Liver (tissue), 8 donors: ENCODE measurements at regions not wholly inside any gene's neighbourhood (a gene's known extent, or its start where the extent isn't known, plus 50 kb on each side); places are given as distances from the start of the nearest gene placed in this dataset.

ENCODE experiments used
- DNase-seq: peaks from one replicate; pipeline ENCODE4 v3.0.0-alpha.2; 2017; ENCODE audit warnings: low spot score
- H3K27ac ChIP-seq, 2 donors: one replicate each; pipeline ENCODE4 v1.7.0; 2013; ENCODE audit warnings: inconsistent platforms in 2 of 2, low read length in 2 of 2, control low read depth in 1 of 2, low read depth in 1 of 2, mild to moderate bottlenecking in 1 of 2
- H3K27me3 ChIP-seq, 4 donors: one replicate each; pipeline versions ENCODE4 v1.6.1 to v1.7.0; 2013; ENCODE audit warnings: low read length in 3 of 4, inconsistent platforms in 1 of 4, mild to moderate bottlenecking in 1 of 4, moderate library complexity in 1 of 4; ENCODE audit not compliant: control insufficient read depth in 4 of 4, insufficient read depth in 4 of 4
- H3K36me3 ChIP-seq, 4 donors: one replicate each; pipeline versions ENCODE4 v1.6.1 to v1.7.0; 2013; ENCODE audit warnings: low read length in 3 of 4, mild to moderate bottlenecking in 3 of 4, low read depth in 1 of 4, moderate library complexity in 1 of 4; ENCODE audit not compliant: control insufficient read depth in 4 of 4, insufficient read depth in 3 of 4
- H3K4me1 ChIP-seq, 4 donors: one replicate each; pipeline versions ENCODE4 v1.6.1 to v1.7.0; 2013; ENCODE audit warnings: low read length in 3 of 4, mild to moderate bottlenecking in 3 of 4, moderate library complexity in 1 of 4; ENCODE audit not compliant: control insufficient read depth in 4 of 4, insufficient read depth in 4 of 4
- H3K4me3 ChIP-seq, 3 donors: one replicate each; pipeline versions ENCODE4 v1.6.1 to v1.7.0; 2013; ENCODE audit warnings: low read length in 3 of 3, control low read depth in 1 of 3, low read depth in 1 of 3, mild to moderate bottlenecking in 1 of 3
- H3K9ac ChIP-seq, 2 donors: one replicate each; pipeline ENCODE4 v1.7.0; 2013; ENCODE audit warnings: low read length in 2 of 2, mild to moderate bottlenecking in 2 of 2, moderate library complexity in 2 of 2, control low read depth in 1 of 2, low read depth in 1 of 2
- H3K9me3 ChIP-seq, 4 donors: one replicate each; pipeline versions ENCODE4 v1.6.1 to v1.7.0; 2013; ENCODE audit warnings: low read length in 3 of 4; ENCODE audit not compliant: control insufficient read depth in 4 of 4
- EGR1 ChIP-seq, 2 donors: IDR thresholded peaks; 2 replicates each; pipeline ENCODE4 v1.6.1; 2016 to 2018; ENCODE audit warnings: antibody characterized with exemption in 2 of 2, low read depth in 2 of 2
- FOXA1 ChIP-seq: IDR thresholded peaks from 2 replicates; pipeline ENCODE4 v1.6.1; 2016; ENCODE audit warnings: antibody characterized with exemption
- FOXA2 ChIP-seq: IDR thresholded peaks from 2 replicates; pipeline ENCODE4 v1.6.1; 2016; ENCODE audit warnings: antibody characterized with exemption
- GABPA ChIP-seq, 2 donors: IDR thresholded peaks in 1 of 2; conservative IDR thresholded peaks in 1 of 2; 2 replicates each; pipeline ENCODE4 v1.6.1; 2016; ENCODE audit warnings: antibody characterized with exemption in 2 of 2, mild to moderate bottlenecking in 1 of 2, moderate library complexity in 1 of 2
- HNF4A ChIP-seq, 2 donors: conservative IDR thresholded peaks; 2 replicates each; pipeline ENCODE4 v1.6.1; 2016; ENCODE audit warnings: antibody characterized with exemption in 2 of 2, mild to moderate bottlenecking in 2 of 2
- HNF4G ChIP-seq: IDR thresholded peaks from 2 replicates; pipeline ENCODE4 v1.6.1; 2016; ENCODE audit warnings: antibody characterized with exemption
- JUND ChIP-seq, 2 donors: IDR thresholded peaks; 2 replicates each; pipeline ENCODE4 v1.6.1; 2016; ENCODE audit warnings: antibody characterized with exemption in 2 of 2
- NR2F2 ChIP-seq: IDR thresholded peaks from 2 replicates; pipeline ENCODE4 v1.6.1; 2016; ENCODE audit warnings: antibody characterized with exemption
- RAD21 ChIP-seq, 2 donors: IDR thresholded peaks; 2 replicates each; pipeline ENCODE4 v1.6.1; 2016; ENCODE audit warnings: antibody characterized with exemption in 2 of 2, mild to moderate bottlenecking in 2 of 2
- RXRA ChIP-seq, 2 donors: IDR thresholded peaks; 2 replicates each; pipeline ENCODE4 v1.6.1; 2017 to 2018; ENCODE audit warnings: antibody characterized with exemption in 2 of 2, mild to moderate bottlenecking in 1 of 2
- SP1 ChIP-seq: IDR thresholded peaks from 2 replicates; pipeline ENCODE4 v1.6.1; 2018; ENCODE audit warnings: antibody characterized with exemption, mild to moderate bottlenecking
- TAF1 ChIP-seq: conservative IDR thresholded peaks from 2 replicates; pipeline ENCODE4 v1.6.1; 2016; ENCODE audit warnings: antibody characterized with exemption, mild to moderate bottlenecking
- YY1 ChIP-seq: IDR thresholded peaks from 2 replicates; pipeline ENCODE4 v1.6.1; 2016; ENCODE audit warnings: antibody characterized with exemption, mild to moderate bottlenecking
- WGBS: extraction: QIAGEN DNeasy Blood & Tissue Kit; methylation state at CpG from one replicate; pipeline ENCODE4 v1.1.7; 2013; 5-methylcytosine and 5-hydroxymethylcytosine counted together
- TF ChIP-seq, protein P1 (sequence below): IDR thresholded peaks from 2 replicates; pipeline ENCODE4 v1.6.1; 2016; ENCODE audit warnings: antibody characterized with exemption, mild to moderate bottlenecking
- TF ChIP-seq, protein P2 (sequence below): fragments of 150-350 bp; IDR thresholded peaks from 2 replicates; pipeline ENCODE4 v1.5.1; 2017; ENCODE audit warnings: improper control_type of control experiment, low read depth, low read length; ENCODE audit not compliant: missing input control
- TF ChIP-seq, protein P3 (sequence below): IDR thresholded peaks from 2 replicates; pipeline ENCODE4 v1.6.1; 2016; ENCODE audit warnings: antibody characterized with exemption
- TF ChIP-seq, protein P4 (sequence below): IDR thresholded peaks from 2 replicates; pipeline ENCODE4 v1.6.1; 2016; ENCODE audit warnings: antibody characterized with exemption
- TF ChIP-seq, protein P5 (sequence below): IDR thresholded peaks from 2 replicates; pipeline ENCODE4 v1.6.1; 2016; ENCODE audit warnings: antibody characterized with exemption
- donor health status: healthy.
- donor health status: healthy.
- donor health status: healthy.
- donor health status: healthy.
- donor health status: healthy.

DNA sequence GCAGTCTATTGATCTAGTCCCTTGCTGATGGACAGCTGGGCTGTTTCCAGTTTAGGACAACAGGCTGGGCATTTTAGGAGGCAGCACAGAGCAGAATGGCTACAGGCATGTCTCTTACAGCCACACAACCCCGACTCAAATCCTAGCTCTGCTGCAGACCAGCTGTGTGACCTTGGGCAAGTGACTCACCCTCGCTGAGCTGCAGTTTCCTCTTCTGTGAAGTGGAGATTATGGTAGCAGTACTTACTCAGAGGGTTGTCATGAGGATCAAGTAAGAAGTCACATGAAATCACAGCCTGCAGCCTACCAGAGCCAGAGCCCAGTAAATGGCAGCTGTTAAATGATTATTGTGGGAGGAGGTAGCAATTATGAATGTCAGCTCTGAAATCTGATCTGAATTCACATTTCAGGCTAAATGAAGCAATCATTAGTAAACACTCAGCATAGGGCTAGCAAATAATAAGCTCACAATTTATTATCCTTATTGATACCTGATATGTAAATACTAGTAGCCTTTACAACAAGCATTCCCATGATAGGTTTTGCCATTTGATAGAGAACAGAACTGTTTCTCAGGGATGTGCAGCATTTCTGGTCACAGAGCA lies 58.9 kb downstream of the MYEOV start:
- TF ChIP-seq FOXA2 (no peak), NR2F2 (no peak), FOXA1 (no peak), RXRA (IDR thresholded peaks at IDR 0.05) (peak; percentile 25 to 40), YY1 (peak; percentile 90), RAD21 (IDR thresholded peaks at IDR 0.05) (peak; percentile 35 to 52), EGR1 (IDR thresholded peaks at IDR 0.05; ENCODE audit: low read depth in 2 of 2) (peak in 1 of 2 donors; percentile 21), TAF1 (no peak), HNF4G (no peak), JUND (IDR thresholded peaks at IDR 0.05) (no peak), SP1 (no peak), GABPA (IDR thresholded peaks at IDR 0.05 in 1 of 2, conservative IDR thresholded peaks at IDR 0.05 in 1 of 2) (no peak), HNF4A (conservative IDR thresholded peaks at IDR 0.05) (peak in 1 of 2 donors; percentile 22)
- TF ChIP-seq, protein P1, sequence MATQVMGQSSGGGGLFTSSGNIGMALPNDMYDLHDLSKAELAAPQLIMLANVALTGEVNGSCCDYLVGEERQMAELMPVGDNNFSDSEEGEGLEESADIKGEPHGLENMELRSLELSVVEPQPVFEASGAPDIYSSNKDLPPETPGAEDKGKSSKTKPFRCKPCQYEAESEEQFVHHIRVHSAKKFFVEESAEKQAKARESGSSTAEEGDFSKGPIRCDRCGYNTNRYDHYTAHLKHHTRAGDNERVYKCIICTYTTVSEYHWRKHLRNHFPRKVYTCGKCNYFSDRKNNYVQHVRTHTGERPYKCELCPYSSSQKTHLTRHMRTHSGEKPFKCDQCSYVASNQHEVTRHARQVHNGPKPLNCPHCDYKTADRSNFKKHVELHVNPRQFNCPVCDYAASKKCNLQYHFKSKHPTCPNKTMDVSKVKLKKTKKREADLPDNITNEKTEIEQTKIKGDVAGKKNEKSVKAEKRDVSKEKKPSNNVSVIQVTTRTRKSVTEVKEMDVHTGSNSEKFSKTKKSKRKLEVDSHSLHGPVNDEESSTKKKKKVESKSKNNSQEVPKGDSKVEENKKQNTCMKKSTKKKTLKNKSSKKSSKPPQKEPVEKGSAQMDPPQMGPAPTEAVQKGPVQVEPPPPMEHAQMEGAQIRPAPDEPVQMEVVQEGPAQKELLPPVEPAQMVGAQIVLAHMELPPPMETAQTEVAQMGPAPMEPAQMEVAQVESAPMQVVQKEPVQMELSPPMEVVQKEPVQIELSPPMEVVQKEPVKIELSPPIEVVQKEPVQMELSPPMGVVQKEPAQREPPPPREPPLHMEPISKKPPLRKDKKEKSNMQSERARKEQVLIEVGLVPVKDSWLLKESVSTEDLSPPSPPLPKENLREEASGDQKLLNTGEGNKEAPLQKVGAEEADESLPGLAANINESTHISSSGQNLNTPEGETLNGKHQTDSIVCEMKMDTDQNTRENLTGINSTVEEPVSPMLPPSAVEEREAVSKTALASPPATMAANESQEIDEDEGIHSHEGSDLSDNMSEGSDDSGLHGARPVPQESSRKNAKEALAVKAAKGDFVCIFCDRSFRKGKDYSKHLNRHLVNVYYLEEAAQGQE = peak; percentile 45
- TF ChIP-seq, protein P2, sequence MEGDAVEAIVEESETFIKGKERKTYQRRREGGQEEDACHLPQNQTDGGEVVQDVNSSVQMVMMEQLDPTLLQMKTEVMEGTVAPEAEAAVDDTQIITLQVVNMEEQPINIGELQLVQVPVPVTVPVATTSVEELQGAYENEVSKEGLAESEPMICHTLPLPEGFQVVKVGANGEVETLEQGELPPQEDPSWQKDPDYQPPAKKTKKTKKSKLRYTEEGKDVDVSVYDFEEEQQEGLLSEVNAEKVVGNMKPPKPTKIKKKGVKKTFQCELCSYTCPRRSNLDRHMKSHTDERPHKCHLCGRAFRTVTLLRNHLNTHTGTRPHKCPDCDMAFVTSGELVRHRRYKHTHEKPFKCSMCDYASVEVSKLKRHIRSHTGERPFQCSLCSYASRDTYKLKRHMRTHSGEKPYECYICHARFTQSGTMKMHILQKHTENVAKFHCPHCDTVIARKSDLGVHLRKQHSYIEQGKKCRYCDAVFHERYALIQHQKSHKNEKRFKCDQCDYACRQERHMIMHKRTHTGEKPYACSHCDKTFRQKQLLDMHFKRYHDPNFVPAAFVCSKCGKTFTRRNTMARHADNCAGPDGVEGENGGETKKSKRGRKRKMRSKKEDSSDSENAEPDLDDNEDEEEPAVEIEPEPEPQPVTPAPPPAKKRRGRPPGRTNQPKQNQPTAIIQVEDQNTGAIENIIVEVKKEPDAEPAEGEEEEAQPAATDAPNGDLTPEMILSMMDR = no peak
- TF ChIP-seq, protein P3, sequence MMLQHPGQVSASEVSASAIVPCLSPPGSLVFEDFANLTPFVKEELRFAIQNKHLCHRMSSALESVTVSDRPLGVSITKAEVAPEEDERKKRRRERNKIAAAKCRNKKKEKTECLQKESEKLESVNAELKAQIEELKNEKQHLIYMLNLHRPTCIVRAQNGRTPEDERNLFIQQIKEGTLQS = no peak
- TF ChIP-seq, protein P4, sequence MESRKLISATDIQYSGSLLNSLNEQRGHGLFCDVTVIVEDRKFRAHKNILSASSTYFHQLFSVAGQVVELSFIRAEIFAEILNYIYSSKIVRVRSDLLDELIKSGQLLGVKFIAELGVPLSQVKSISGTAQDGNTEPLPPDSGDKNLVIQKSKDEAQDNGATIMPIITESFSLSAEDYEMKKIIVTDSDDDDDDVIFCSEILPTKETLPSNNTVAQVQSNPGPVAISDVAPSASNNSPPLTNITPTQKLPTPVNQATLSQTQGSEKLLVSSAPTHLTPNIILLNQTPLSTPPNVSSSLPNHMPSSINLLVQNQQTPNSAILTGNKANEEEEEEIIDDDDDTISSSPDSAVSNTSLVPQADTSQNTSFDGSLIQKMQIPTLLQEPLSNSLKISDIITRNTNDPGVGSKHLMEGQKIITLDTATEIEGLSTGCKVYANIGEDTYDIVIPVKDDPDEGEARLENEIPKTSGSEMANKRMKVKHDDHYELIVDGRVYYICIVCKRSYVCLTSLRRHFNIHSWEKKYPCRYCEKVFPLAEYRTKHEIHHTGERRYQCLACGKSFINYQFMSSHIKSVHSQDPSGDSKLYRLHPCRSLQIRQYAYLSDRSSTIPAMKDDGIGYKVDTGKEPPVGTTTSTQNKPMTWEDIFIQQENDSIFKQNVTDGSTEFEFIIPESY = no peak
- TF ChIP-seq, protein P5, sequence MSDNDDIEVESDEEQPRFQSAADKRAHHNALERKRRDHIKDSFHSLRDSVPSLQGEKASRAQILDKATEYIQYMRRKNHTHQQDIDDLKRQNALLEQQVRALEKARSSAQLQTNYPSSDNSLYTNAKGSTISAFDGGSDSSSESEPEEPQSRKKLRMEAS = no peak
- DNase-seq = no peak
- H3K27ac ChIP-seq = peak overlapping the region; percentile 76 to 88
- WGBS = 23% methylated on average over 2 of the region's 2 CpGs
- peaks cover 14 to 38% (median 26%) of the 10 kb centered on the region in 4 donors for H3K4me1 ChIP-seq
- no peaks in the 10 kb centered on the region for H3K36me3 ChIP-seq
- peak overlapping the region in 1 of 3 donors; percentile 26 for H3K4me3 ChIP-seq
- H3K27me3 ChIP-seq = no peaks in the 10 kb centered on the region
- peaks cover 0 to 2% (median 0%) of the 10 kb centered on the region in 4 donors for H3K9me3 ChIP-seq
- peak overlapping the region in 1 of 2 donors; percentile 75 for H3K9ac ChIP-seq
